ENCODE measurements at regions not wholly inside any gene's neighbourhood (a gene's known extent, or its start where the extent isn't known, plus 50 kb on each side); places are given as distances from the start of the nearest gene placed in this dataset.

- TF ChIP-seq POLR2AphosphoS5 (IDR thresholded peaks at IDR 0.05; ENCODE audit: low read depth, low read length): no peak
- TF ChIP-seq POLR2A (IDR thresholded peaks at IDR 0.05; ENCODE audit: low read depth, low read length): no peak
- no peak for TF ChIP-seq TAF1 (IDR thresholded peaks at IDR 0.05; ENCODE audit: borderline replicate concordance, low read depth, low read length)
- DNase-seq (ENCODE audit: insufficient read length): no peak
- no peak for FAIRE-seq
Measured at GRCh38 chr13:99813336-99814095, 158.1 kb downstream of the ZIC5 start.

- FAIRE-seq (no peak), DNase-seq (ENCODE audit: insufficient read length) (no peak)
- TF ChIP-seq POLR2AphosphoS5 (IDR thresholded peaks at IDR 0.05; ENCODE audit: low read depth, low read length) (no peak), POLR2A (IDR thresholded peaks at IDR 0.05; ENCODE audit: low read depth, low read length) (no peak), TAF1 (IDR thresholded peaks at IDR 0.05; ENCODE audit: borderline replicate concordance, low read depth, low read length) (no peak)
Measured at GRCh38 chr13:99812625-99813024, 158.9 kb downstream of the ZIC5 start.

- FAIRE-seq: no peak
- TF ChIP-seq POLR2AphosphoS5 (IDR thresholded peaks at IDR 0.05; ENCODE audit: low read depth, low read length) (no peak), POLR2A (IDR thresholded peaks at IDR 0.05; ENCODE audit: low read depth, low read length) (no peak), TAF1 (IDR thresholded peaks at IDR 0.05; ENCODE audit: borderline replicate concordance, low read depth, low read length) (no peak)
- DNase-seq (ENCODE audit: insufficient read length): no peak
Measured at GRCh38 chr13:99811067-99811700, 160.4 kb downstream of the ZIC5 start.

GRCh38 chr13:99809926-99810325 is 161.6 kb downstream of the ZIC5 start:
- no peak for FAIRE-seq
- no peak for DNase-seq (ENCODE audit: insufficient read length)
- TF ChIP-seq POLR2A (IDR thresholded peaks at IDR 0.05; ENCODE audit: low read depth, low read length): no peak
- no peak for TF ChIP-seq POLR2AphosphoS5 (IDR thresholded peaks at IDR 0.05; ENCODE audit: low read depth, low read length)
- no peak for TF ChIP-seq TAF1 (IDR thresholded peaks at IDR 0.05; ENCODE audit: borderline replicate concordance, low read depth, low read length)

GRCh38 chr13:99809496-99809895 is 162.1 kb downstream of the ZIC5 start:
- FAIRE-seq (no peak), DNase-seq (ENCODE audit: insufficient read length) (no peak)
- no peak for TF ChIP-seq POLR2A (IDR thresholded peaks at IDR 0.05; ENCODE audit: low read depth, low read length)
- no peak for TF ChIP-seq POLR2AphosphoS5 (IDR thresholded peaks at IDR 0.05; ENCODE audit: low read depth, low read length)
- TF ChIP-seq TAF1 (IDR thresholded peaks at IDR 0.05; ENCODE audit: borderline replicate concordance, low read depth, low read length): no peak

- TF ChIP-seq TAF1 (IDR thresholded peaks at IDR 0.05; ENCODE audit: borderline replicate concordance, low read depth, low read length) (no peak), POLR2A (IDR thresholded peaks at IDR 0.05; ENCODE audit: low read depth, low read length) (no peak), POLR2AphosphoS5 (IDR thresholded peaks at IDR 0.05; ENCODE audit: low read depth, low read length) (no peak)
- DNase-seq (ENCODE audit: insufficient read length): no peak
- no peak for FAIRE-seq
Measured at GRCh38 chr13:99808786-99809185, 162.8 kb downstream of the ZIC5 start.

- DNase-seq (ENCODE audit: insufficient read length): no peak
- TF ChIP-seq POLR2A (IDR thresholded peaks at IDR 0.05; ENCODE audit: low read depth, low read length) (no peak), TAF1 (IDR thresholded peaks at IDR 0.05; ENCODE audit: borderline replicate concordance, low read depth, low read length) (no peak), POLR2AphosphoS5 (IDR thresholded peaks at IDR 0.05; ENCODE audit: low read depth, low read length) (no peak)
- FAIRE-seq: peak; percentile 50
Measured at GRCh38 chr13:99806671-99807070, 164.9 kb downstream of the ZIC5 start.

GRCh38 chr13:99805361-99805760 is 166.2 kb downstream of the ZIC5 start:
- no peak for DNase-seq (ENCODE audit: insufficient read length)
- TF ChIP-seq TAF1 (IDR thresholded peaks at IDR 0.05; ENCODE audit: borderline replicate concordance, low read depth, low read length) (no peak), POLR2AphosphoS5 (IDR thresholded peaks at IDR 0.05; ENCODE audit: low read depth, low read length) (no peak), POLR2A (IDR thresholded peaks at IDR 0.05; ENCODE audit: low read depth, low read length) (no peak)
- no peak for FAIRE-seq

GRCh38 chr13:99803141-99803540 is 168.4 kb downstream of the ZIC5 start:
- TF ChIP-seq POLR2A (IDR thresholded peaks at IDR 0.05; ENCODE audit: low read depth, low read length) (no peak), TAF1 (IDR thresholded peaks at IDR 0.05; ENCODE audit: borderline replicate concordance, low read depth, low read length) (no peak), POLR2AphosphoS5 (IDR thresholded peaks at IDR 0.05; ENCODE audit: low read depth, low read length) (no peak)
- DNase-seq (ENCODE audit: insufficient read length): no peak
- FAIRE-seq: no peak

- FAIRE-seq: no peak
- no peak for TF ChIP-seq POLR2AphosphoS5 (IDR thresholded peaks at IDR 0.05; ENCODE audit: low read depth, low read length)
- no peak for TF ChIP-seq TAF1 (IDR thresholded peaks at IDR 0.05; ENCODE audit: borderline replicate concordance, low read depth, low read length)
- no peak for TF ChIP-seq POLR2A (IDR thresholded peaks at IDR 0.05; ENCODE audit: low read depth, low read length)
- DNase-seq (ENCODE audit: insufficient read length): no peak
Measured at GRCh38 chr13:99802416-99802815, 169.2 kb downstream of the ZIC5 start.

- DNase-seq (ENCODE audit: insufficient read length): no peak
- TF ChIP-seq POLR2AphosphoS5 (IDR thresholded peaks at IDR 0.05; ENCODE audit: low read depth, low read length) (no peak), POLR2A (IDR thresholded peaks at IDR 0.05; ENCODE audit: low read depth, low read length) (no peak), TAF1 (IDR thresholded peaks at IDR 0.05; ENCODE audit: borderline replicate concordance, low read depth, low read length) (no peak)
- no peak for FAIRE-seq
Measured at GRCh38 chr13:99800951-99801350, 170.6 kb downstream of the ZIC5 start.

GRCh38 chr13:99800011-99800410 is 171.6 kb downstream of the ZIC5 start:
- TF ChIP-seq POLR2A (IDR thresholded peaks at IDR 0.05; ENCODE audit: low read depth, low read length) (no peak), TAF1 (IDR thresholded peaks at IDR 0.05; ENCODE audit: borderline replicate concordance, low read depth, low read length) (no peak), POLR2AphosphoS5 (IDR thresholded peaks at IDR 0.05; ENCODE audit: low read depth, low read length) (no peak)
- DNase-seq (ENCODE audit: insufficient read length) (no peak), FAIRE-seq (no peak)

Measured in GM12892 (cell line).